OCI-LY1 (cell line): ENCODE measurements at regions not wholly inside any gene's neighbourhood (a gene's known extent, or its start where the extent isn't known, plus 50 kb on each side); places are given as distances from the start of the nearest gene placed in this dataset.

Experiments used
- H2AFZ ChIP-seq: fragments of 200-600 bp; sonication (generic), shearing (Covaris generic); 2 replicates; pipeline ENCODE4 v1.6.0; 2014; ENCODE audit warnings: antibody characterized with exemption, mild to moderate bottlenecking, low read length
- H3F3A ChIP-seq: fragments of 200-600 bp; sonication (generic), shearing (Covaris generic); 2 replicates; pipeline ENCODE4 v1.6.0; 2014; ENCODE audit warnings: mild to moderate bottlenecking, antibody characterized with exemption, low read length, moderate library complexity; ENCODE audit not compliant: insufficient read depth
- H3K27ac ChIP-seq: fragments of 200-600 bp; sonication (generic); 2 replicates; pipeline ENCODE4 v1.5.1; 2014; ENCODE audit warnings: low read length, mixed run types, mild to moderate bottlenecking, low read depth; ENCODE audit not compliant: poor library complexity, severe bottlenecking
- H3K27me3 ChIP-seq: fragments of 200-600 bp; sonication (generic); 2 replicates; pipeline ENCODE4 v1.6.0; 2014; ENCODE audit warnings: antibody characterized with exemption, mild to moderate bottlenecking, low read length, moderate library complexity; ENCODE audit not compliant: insufficient read depth
- H3K36me3 ChIP-seq: fragments of 200-600 bp; sonication (generic); 2 replicates; pipeline ENCODE4 v1.6.1; 2014; ENCODE audit warnings: mild to moderate bottlenecking, antibody characterized with exemption, low read length, moderate library complexity, mixed read lengths; ENCODE audit not compliant: insufficient read depth
- H3K4me1 ChIP-seq: fragments of 200-600 bp; sonication (generic); 2 replicates; pipeline ENCODE4 v1.5.1; 2014; ENCODE audit warnings: mild to moderate bottlenecking, low read length, moderate library complexity; ENCODE audit not compliant: insufficient read depth, severe bottlenecking
- H3K4me2 ChIP-seq: fragments of 200-600 bp; sonication (generic), shearing (Covaris generic); 2 replicates; pipeline ENCODE4 v1.6.1; 2014; ENCODE audit warnings: low read length
- H3K4me3 ChIP-seq: fragments of 200-600 bp; sonication (generic); 2 replicates; pipeline ENCODE4 v1.5.1; 2014; ENCODE audit warnings: low read length, low read depth, mild to moderate bottlenecking, mixed read lengths; ENCODE audit not compliant: poor library complexity, severe bottlenecking
- H3K79me2 ChIP-seq: fragments of 200-600 bp; shearing (Covaris generic); 2 replicates; pipeline ENCODE4 v1.6.1; 2016; ENCODE audit warnings: mixed run types, low read length, mixed read lengths; ENCODE audit not compliant: insufficient read depth
- H3K9ac ChIP-seq: fragments of 200-600 bp; sonication (generic), shearing (Covaris generic); 2 replicates; pipeline ENCODE4 v1.6.1; 2014; ENCODE audit warnings: mild to moderate bottlenecking, low read length, mixed read lengths
- H3K9me2 ChIP-seq: fragments of 200-600 bp; sonication (generic), shearing (Covaris generic); 2 replicates; pipeline ENCODE4 v1.6.1; 2014; ENCODE audit warnings: low read depth, mild to moderate bottlenecking, low read length, mixed read lengths
- H3K9me3 ChIP-seq: fragments of 200-600 bp; shearing (Covaris generic); 2 replicates; pipeline ENCODE4 v1.6.1; 2014; ENCODE audit warnings: low read length, mixed read lengths
- H4K20me1 ChIP-seq: fragments of 200-600 bp; sonication (generic), shearing (Covaris generic); 2 replicates; pipeline ENCODE4 v1.6.0; 2016; ENCODE audit warnings: mild to moderate bottlenecking, low read length; ENCODE audit not compliant: insufficient read depth
- EZH2 ChIP-seq: fragments of 200-600 bp; sonication (generic), shearing (Covaris generic); IDR thresholded peaks from 2 replicates; pipeline ENCODE4 v1.8.0; 2017; ENCODE audit warnings: borderline replicate concordance, mixed run types, mild to moderate bottlenecking, antibody characterized with exemption, low read length, moderate library complexity, mixed read lengths
- TF ChIP-seq, protein P1 (sequence below): fragments of 200-600 bp; sonication (generic), shearing (Covaris generic); IDR thresholded peaks from 2 replicates; pipeline ENCODE4 v1.5.1; 2017; ENCODE audit warnings: mild to moderate bottlenecking, antibody characterized with exemption, low read length, moderate library complexity, mixed read lengths

DNA sequence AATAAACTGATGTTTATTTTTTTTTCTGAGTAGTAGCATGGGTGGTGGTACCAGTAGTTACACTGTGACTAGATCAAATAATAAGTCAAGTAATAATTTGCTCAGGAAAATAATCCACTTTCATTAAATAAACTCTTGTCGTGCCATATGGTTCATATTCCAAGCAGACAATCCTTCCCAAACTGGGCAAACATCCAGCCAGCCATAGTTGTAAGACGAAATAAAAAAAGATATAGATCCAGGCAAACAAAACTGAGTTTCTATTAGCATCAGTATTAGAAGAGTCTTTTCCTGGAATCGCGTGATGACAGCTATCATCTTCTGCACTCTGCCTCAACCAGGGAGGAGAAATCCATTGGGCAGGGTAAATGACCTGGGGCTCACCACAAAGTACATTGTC is 508.4 kb upstream of the GOT2 start:
- no peaks in the 10 kb centered on the region for H3K36me3 ChIP-seq
- TF ChIP-seq, protein P1, sequence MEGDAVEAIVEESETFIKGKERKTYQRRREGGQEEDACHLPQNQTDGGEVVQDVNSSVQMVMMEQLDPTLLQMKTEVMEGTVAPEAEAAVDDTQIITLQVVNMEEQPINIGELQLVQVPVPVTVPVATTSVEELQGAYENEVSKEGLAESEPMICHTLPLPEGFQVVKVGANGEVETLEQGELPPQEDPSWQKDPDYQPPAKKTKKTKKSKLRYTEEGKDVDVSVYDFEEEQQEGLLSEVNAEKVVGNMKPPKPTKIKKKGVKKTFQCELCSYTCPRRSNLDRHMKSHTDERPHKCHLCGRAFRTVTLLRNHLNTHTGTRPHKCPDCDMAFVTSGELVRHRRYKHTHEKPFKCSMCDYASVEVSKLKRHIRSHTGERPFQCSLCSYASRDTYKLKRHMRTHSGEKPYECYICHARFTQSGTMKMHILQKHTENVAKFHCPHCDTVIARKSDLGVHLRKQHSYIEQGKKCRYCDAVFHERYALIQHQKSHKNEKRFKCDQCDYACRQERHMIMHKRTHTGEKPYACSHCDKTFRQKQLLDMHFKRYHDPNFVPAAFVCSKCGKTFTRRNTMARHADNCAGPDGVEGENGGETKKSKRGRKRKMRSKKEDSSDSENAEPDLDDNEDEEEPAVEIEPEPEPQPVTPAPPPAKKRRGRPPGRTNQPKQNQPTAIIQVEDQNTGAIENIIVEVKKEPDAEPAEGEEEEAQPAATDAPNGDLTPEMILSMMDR, result no peak
- no peak for TF ChIP-seq EZH2
- no peaks in the 10 kb centered on the region for H4K20me1 ChIP-seq
- no peak overlapping the region for H3K9ac ChIP-seq
- H2AFZ ChIP-seq, result no peak overlapping the region
- no peaks in the 10 kb centered on the region for H3K9me3 ChIP-seq
- H3K4me2 ChIP-seq, result no peak overlapping the region
- no peak overlapping the region for H3K27ac ChIP-seq
- no peaks in the 10 kb centered on the region for H3K4me1 ChIP-seq
- H3F3A ChIP-seq, result no peaks in the 10 kb centered on the region
- H3K9me2 ChIP-seq, result no peaks in the 10 kb centered on the region
- H3K27me3 ChIP-seq, result no peaks in the 10 kb centered on the region
- no peaks in the 10 kb centered on the region for H3K79me2 ChIP-seq
- H3K4me3 ChIP-seq, result no peak overlapping the region

DNA sequence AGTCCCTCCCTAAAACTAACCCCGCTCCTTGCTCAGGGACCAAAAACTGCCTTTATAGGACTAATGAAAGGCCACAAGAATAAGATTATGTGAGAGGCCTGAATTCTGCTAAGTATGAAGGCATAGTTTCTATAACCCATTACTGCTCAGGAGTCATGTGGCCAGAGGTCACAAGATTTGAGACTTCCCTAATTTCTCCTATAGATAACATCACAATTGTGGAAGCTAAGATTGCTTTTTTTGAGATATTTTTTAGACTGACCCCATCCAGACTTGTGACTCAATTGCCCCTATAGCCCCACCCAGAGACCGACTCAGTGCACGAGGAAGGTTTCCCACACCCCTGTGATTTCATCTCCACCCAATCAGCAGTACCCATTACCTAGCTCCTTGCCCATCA is 504.1 kb upstream of the GOT2 start:
- H3F3A ChIP-seq, result no peaks in the 10 kb centered on the region
- H3K4me3 ChIP-seq, result no peak overlapping the region
- H2AFZ ChIP-seq, result no peak overlapping the region
- no peaks in the 10 kb centered on the region for H3K9me2 ChIP-seq
- no peak overlapping the region for H3K27ac ChIP-seq
- H4K20me1 ChIP-seq, result no peaks in the 10 kb centered on the region
- H3K79me2 ChIP-seq, result no peaks in the 10 kb centered on the region
- H3K4me2 ChIP-seq, result no peak overlapping the region
- no peak overlapping the region for H3K9ac ChIP-seq
- no peaks in the 10 kb centered on the region for H3K36me3 ChIP-seq
- H3K4me1 ChIP-seq, result no peaks in the 10 kb centered on the region
- no peaks in the 10 kb centered on the region for H3K27me3 ChIP-seq
- TF ChIP-seq, protein P1, result no peak
- no peak for TF ChIP-seq EZH2
- no peaks in the 10 kb centered on the region for H3K9me3 ChIP-seq

DNA sequence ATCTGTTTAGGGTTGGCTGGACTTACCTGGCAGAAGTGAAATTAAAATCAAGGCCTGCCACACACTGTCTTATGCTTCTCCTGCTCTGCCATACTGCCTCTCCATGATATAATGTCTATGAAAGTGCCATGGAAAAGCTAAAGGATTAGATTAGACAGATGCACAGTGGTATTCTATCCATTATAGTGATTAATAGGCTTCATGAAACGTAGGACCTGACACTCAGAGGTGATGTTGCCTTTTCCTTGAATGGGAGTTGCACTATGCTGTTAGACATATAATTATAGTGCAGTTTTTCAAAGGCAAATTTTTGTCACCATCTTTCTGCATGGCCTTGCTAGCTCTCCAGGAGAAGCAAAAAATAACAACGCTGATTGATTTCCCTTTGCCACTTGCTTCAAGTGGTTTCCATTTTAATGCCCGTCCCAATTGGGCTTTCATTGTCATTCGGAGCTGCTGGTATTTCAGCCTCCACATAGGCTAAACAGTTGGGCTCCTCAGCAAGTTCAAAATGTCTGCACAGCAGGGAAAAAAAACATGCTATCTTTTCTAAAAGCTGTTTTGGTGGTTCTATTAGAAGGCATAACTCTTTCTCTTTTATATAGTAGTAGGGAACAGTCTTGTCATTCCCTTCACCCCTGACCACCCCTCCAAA is 502.8 kb upstream of the GOT2 start:
- no peak overlapping the region for H3K4me2 ChIP-seq

More for the DNA sequence above, 502.8 kb upstream of the GOT2 start:
- Histone ChIP-seq H3K27ac (no peak overlapping the region), H3K9ac (no peak overlapping the region), H3K79me2 (no peaks in the 10 kb centered on the region), H4K20me1 (no peaks in the 10 kb centered on the region), H3K4me3 (no peak overlapping the region), H3K4me1 (no peaks in the 10 kb centered on the region), H3K9me3 (no peaks in the 10 kb centered on the region), H3K27me3 (no peaks in the 10 kb centered on the region), H3K9me2 (no peaks in the 10 kb centered on the region), H3F3A (no peaks in the 10 kb centered on the region), H2AFZ (no peak overlapping the region), H3K36me3 (no peaks in the 10 kb centered on the region)
- no peak for TF ChIP-seq EZH2
- TF ChIP-seq, protein P1, result no peak
